NCI-H1092 (cell line): ENCODE measurements at regions not wholly inside any gene's neighbourhood (a gene's known extent, or its start where the extent isn't known, plus 50 kb on each side); places are given as distances from the start of the nearest gene placed in this dataset.

Source experiments
- DNase-seq: peaks from one replicate; lab custom pipeline; 2025; lab: John Stamatoyannopoulos, UW

GRCh38 chr15:69712991-69713390 is 260.4 kb downstream of the RPLP1 start:
- no peak for DNase-seq

DNA sequence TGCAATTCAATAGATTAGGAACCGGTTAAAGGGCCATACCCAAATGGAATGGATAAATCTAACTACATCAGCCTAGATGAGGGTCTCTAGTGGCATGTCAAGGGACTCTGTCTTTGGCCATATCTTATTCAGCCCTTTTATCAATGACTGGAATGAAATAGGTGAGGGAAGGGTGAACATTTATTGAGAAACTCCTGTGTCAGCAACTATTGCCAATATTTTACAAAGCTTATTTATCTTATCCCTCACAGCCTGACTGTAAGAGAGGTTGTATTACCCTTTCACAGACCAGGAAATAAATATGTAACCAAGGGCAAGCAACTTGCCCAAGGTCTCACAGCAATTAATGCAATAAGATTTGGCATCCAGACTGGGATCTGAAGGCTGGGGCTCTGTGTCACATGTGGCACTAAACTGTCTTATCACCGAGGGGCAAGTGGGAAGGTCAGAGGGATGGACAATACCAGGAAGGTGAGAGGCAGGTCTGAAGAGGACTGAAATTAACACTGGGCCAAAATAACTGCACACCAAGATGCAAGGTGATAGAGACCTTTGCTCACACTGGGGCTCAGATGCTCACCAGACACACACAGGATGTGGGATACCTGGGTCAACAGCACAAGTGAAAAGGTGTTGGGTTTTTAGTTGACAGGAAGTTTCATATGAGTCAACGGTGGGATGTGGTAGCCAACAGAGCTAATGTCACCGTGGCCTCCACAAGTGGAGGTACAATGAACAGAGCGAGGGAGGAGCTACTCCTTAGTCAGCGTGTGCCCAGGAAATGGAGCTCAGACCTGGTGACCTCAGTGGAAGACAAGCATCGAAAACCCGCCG is 261.3 kb downstream of the RPLP1 start:
- no peak for DNase-seq

DNA sequence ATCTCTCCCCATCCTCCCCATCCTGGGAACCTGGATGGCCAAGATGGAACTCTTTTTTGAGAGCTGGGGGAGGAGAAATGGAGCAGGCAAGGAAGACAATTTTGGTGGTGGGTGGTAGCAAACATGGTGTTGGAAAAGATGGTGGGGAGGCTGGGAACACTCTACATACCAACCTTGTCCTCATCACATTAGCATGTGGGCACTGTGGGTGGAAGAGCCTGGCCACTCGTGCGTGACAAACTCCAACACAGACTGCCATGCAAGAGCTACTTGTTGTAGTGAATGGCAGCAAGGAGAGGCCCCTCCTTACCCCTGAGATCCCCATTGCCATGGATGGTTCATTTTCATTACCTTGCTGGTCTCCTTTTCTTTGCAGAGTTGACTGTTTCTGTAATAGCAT is 262.6 kb downstream of the RPLP1 start:
- no peak for DNase-seq

- no peak for DNase-seq
Measured at GRCh38 chr15:69718436-69718835, 265.8 kb downstream of the RPLP1 start.

- DNase-seq = no peak
Measured at GRCh38 chr15:69718916-69719315, 266.3 kb downstream of the RPLP1 start.

- no peak for DNase-seq
Measured at GRCh38 chr15:69719527-69720240, 267.1 kb downstream of the RPLP1 start.

DNA sequence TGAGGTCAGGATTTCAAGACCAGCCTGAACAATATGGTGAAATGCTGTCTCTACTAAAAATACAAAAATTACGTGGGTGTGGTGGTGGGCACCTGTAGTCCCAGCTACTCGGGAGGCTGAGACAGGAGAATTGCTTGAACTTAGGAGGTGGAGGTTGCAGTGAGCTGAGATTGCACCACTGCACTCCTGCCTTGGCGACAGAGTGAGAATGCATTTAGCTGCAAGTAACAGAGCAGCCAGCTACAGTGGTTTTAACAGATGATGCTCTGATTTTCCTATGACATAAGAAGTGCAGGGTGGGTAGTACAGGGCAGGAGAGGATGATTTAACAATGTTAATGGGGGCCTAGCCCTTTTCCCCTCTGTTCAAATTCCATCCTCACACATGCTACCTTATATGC is 267.9 kb downstream of the RPLP1 start:
- no peak for DNase-seq

DNA sequence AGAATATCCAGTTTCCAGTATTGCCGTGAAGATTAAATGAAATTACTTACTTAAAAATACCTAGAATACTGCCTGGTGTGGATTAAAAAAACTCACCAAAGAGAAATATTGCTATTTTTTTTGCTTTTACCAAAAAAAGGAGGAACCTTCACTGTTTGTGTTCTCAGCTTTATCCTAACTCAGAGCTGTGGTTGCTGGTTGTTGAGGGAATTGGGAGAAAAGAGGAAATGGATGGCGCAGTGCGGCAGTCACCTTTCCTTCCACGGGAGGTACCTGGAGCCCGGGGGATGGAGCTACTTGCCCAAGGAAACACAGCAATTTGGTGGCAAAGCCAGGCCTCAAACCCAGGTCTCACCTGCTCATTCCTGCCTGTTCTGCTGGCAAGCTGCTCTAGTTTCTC is 270.3 kb downstream of the RPLP1 start:
- DNase-seq = no peak

GRCh38 chr15:69723404-69724096 is 270.9 kb downstream of the RPLP1 start:
- peak; percentile 19 for DNase-seq

- no peak for DNase-seq
Measured at GRCh38 chr15:69724333-69724732, 271.7 kb downstream of the RPLP1 start.

DNA sequence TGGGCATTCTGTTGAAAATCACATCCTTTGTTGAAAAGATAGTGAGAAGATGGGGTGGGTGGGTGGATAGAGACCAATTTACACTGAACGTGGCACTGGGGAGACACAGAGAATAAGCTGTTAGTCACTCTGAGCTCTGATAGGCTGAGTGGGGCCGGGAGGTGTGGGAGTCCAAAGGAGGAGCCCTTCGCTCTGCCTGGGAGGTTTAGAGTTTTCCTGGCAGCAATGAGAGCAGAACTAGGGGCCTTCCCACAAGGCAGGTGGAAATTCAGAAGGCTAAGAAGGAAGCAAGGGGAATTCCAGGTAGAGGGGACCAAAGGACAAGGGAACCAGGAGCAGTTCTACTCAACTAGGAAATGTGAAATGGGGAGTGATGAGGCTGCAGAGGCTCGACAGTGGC is 272.7 kb downstream of the RPLP1 start:
- DNase-seq = no peak

DNA sequence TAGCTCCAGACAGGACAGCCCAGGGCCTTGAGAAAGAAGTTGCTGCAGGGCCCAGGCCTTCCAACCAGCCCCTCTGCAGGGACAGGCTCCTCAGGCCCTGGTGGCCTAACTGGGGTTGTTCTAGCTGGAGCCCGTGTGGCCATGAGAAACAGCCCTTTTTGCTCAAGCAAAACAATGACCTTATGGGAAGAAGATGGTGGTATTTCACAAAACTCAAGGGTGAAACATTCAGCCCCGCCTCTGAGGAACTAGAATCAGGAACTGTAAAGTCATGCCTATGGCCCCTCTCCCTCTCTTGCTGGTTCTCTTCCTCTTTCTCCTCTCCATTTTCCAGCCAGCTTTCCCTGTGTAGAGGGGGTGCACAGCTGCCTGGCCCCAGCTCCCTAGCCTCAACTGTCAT is 273.3 kb downstream of the RPLP1 start:
- no peak for DNase-seq

DNA sequence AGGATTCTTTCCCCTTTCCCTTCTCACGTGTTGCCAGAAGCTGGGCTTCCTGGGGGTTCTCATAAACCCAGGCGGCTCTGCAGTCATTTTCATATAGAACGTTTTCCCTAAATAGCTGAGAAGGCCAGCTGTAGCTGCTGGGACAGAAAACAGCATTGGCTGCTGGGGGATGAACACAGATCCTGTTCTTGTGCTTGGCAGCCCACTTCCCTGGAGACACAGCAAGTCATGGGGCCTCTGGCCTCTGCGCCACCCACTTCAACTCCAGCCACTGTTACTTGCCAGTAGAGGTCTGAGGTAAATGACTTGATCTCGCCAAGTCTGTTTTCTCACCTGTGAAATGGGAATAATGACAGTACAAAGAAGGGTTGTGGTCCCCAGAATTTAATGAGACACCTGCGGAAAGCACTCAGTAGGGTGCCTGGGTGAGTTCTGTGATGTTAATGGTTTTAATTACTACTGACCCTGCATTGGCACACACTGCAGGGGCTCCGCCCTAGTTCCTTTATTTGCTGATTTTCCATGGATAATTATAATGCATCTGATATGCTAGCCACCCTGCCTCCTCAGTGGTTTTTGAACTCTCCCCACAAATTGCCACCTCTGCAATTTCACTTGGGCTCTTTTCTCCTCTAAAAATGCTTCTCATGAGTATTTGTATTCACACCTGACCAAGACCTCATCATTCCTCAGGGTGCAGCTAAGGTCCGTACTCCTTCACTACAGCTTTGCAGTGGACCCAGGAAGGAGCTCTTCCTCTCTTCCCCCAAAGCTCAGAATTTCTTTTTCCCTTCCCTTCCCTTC is 274.7 kb downstream of the RPLP1 start:
- DNase-seq = no peak

DNA sequence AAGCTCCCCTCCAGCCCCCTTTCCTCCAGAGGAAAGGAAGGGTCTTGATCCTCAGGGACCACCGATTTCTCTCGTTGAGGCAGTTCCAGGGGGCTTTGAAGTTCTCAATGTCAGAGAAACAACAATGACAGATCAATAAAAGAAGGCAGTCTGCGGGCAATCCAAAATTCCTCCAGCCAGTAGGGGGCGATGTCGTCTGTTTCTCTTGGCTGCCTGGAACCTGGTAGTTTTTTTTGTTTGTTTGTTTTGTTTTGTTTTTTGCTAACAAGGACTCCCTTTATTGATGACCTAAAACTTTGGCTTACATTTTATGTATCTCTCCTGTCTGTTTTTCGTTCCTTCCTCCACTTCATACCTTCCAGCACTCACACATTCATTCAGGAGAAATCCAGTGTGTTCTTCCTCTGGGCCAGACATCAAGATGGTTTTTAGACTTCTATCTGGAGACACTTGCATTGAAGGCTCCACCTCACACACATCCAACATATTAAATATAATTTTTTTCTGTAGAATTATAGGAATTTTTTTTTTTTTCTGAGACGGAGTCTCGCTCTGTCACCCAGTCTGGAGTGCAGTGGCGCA is 276.6 kb downstream of the RPLP1 start:
- no peak for DNase-seq

- DNase-seq = no peak
Measured at GRCh38 chr15:69730281-69731080, 277.9 kb downstream of the RPLP1 start.

DNA sequence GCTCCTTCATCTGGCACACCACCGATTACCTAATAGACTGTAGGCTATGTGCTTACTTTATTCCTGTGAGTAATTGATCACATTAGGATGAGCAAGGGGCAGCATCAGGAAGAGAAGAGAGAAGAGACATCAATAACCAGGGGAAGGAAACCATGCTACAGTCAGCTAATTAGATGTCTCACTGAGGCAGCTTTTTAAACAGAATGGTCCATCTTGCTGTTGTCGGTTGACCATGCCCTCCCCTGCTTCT is 278.4 kb downstream of the RPLP1 start:
- DNase-seq = no peak

- no peak for DNase-seq
Measured at GRCh38 chr15:69731581-69731980, 279.0 kb downstream of the RPLP1 start.

DNA sequence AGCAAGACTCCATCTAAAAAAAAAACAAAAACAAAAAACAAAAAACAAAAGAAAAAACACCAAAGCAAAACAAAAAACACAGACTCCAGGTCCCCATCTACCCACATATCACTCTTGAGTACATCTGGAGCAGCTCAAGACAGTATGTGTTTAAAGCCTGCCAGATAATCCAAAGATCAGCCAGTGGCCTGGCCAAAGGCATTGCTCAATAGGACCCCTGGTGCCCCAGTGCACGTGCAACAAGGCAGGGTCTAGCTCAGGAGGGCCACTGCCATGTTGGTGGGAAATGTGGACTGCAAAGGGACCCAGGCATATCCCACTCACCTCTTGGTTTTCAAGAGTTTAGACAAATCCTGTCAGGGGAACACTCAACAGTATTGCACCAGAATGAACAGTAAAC is 279.5 kb downstream of the RPLP1 start:
- DNase-seq = no peak

DNA sequence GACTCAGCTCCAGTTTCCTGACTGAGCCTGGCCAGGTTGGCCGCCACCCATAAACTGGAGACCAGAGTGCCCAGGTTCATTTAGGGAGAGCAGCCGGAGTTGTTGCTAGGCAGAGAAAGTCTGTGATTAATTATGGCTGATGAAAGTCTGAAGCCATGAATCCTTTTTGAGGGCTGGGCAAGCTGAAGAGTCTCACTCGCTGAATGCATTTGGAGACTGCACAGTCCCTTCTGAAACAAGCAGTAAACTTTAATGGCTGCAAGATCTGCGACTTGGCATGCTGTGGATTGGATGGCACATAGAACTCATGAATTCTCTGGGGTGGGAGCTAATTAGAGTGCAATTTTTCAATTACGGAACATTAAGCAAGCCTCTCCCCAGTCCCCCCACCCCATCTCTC is 282.1 kb downstream of the RPLP1 start:
- DNase-seq = no peak

GRCh38 chr15:69735121-69735520 is 282.5 kb downstream of the RPLP1 start:
- DNase-seq = no peak

DNA sequence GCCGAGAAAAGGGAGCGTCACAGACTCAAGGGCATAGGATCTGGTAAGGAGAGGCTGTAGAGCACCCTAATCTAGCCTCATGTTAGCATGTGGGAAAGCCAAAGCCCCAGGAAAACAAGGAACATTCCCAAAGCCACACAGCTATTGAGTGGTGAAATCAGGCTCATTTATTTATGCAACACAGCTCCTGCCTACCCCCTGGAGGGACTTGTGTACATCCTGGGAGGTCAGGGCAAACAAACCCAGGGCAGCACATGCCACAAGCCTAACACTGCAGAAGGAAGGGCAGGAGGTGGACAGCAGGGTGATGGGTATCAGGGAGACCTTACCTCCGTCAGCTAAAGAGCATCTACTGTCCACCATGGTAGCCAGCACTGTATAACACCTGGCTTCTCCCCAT is 283.5 kb downstream of the RPLP1 start:
- no peak for DNase-seq
